H1 (cell line): ENCODE measurements at regions not wholly inside any gene's neighbourhood (a gene's known extent, or its start where the extent isn't known, plus 50 kb on each side); places are given as distances from the start of the nearest gene placed in this dataset.

Source experiments
- CTCF ChIA-PET: fragments of 300-600 bp; sonication (Branson Sonifier 250); formaldehyde crosslinking; loops from one replicate; lab custom pipeline; 2021; ENCODE audit not compliant: partially characterized antibody; lab: Charles Lee
- POLR2A ChIA-PET: fragments of 300-600 bp; sonication (Branson Sonifier 250); formaldehyde crosslinking; loops from one replicate; lab custom pipeline; 2021; ENCODE audit warnings: inconsistent platforms; ENCODE audit not compliant: partially characterized antibody; lab: Charles Lee
- DNase-seq, 2 experiments: peaks; one replicate each; pipeline versions ENCODE4 v3.0.0 to v3.0.0-alpha.2; 2010 to 2022; ENCODE audit warnings: low spot score in 2 of 2, low read depth in 1 of 2, mixed read lengths in 1 of 2
- FAIRE-seq: peaks from 2 replicates; lab custom pipeline; 2011; peaks lifted over from hg19 to GRCh38; lab: Jason Lieb, UNC
- H2AFZ ChIP-seq: 2 replicates; pipeline ENCODE4 v1.8.1; 2012; ENCODE audit warnings: low read length, inconsistent platforms
- H2AK5ac ChIP-seq: 2 replicates; pipeline ENCODE4 v1.6.1; 2013; ENCODE audit warnings: low read depth, low read length
- H2BK120ac ChIP-seq: replicated peaks from 2 replicates; pipeline ENCODE3; 2013; ENCODE audit warnings: low read depth, low read length, inconsistent platforms
- H2BK12ac ChIP-seq: 2 replicates; pipeline ENCODE4 v1.6.1; 2013; ENCODE audit warnings: low read depth, low read length
- H2BK15ac ChIP-seq: 2 replicates; pipeline ENCODE4 v1.6.1; 2013; ENCODE audit warnings: low read length
- H2BK20ac ChIP-seq: 2 replicates; pipeline ENCODE4 v1.6.1; 2013; ENCODE audit warnings: low read length
- H2BK5ac ChIP-seq: 2 replicates; pipeline ENCODE4 v1.6.1; 2013; ENCODE audit warnings: low read depth, low read length
- H3K14ac ChIP-seq: 2 replicates; pipeline ENCODE4 v1.6.1; 2013; ENCODE audit warnings: inconsistent platforms; ENCODE audit not compliant: insufficient read length
- H3K18ac ChIP-seq: 2 replicates; pipeline ENCODE4 v1.6.1; 2013; ENCODE audit warnings: low read length; ENCODE audit errors: extremely low read depth
- H3K23ac ChIP-seq: 2 replicates; pipeline ENCODE4 v1.6.1; 2013; ENCODE audit warnings: inconsistent platforms; ENCODE audit not compliant: insufficient read length
- H3K23me2 ChIP-seq: 2 replicates; pipeline ENCODE4 v1.6.1; 2013; ENCODE audit warnings: low read depth, low read length
- H3K27ac ChIP-seq: 2 replicates; pipeline ENCODE4 v1.6.1; 2011; ENCODE audit warnings: low read depth, low read length, inconsistent platforms
- H3K27me3 ChIP-seq, 4 experiments: replicated peaks in 1 of 4; 1 replicate in 1 of 4; 2 replicates in 3 of 4; pipeline versions ENCODE4 v1.6.1 to v1.8.1; 2011 to 2013; ENCODE audit warnings: low read length in 3 of 4, mild to moderate bottlenecking in 3 of 4, inconsistent platforms in 2 of 4, mixed read lengths in 2 of 4, moderate library complexity in 1 of 4; ENCODE audit not compliant: control insufficient read depth in 3 of 4, insufficient read depth in 3 of 4; ENCODE audit errors: extremely low read depth in 1 of 4
- H3K36me3 ChIP-seq, 4 experiments: 2 replicates each; pipeline versions ENCODE4 v1.6.1 to v1.8.1; 2011 to 2013; ENCODE audit warnings: mild to moderate bottlenecking in 4 of 4, low read length in 3 of 4, moderate library complexity in 2 of 4, control low read depth in 1 of 4, inconsistent platforms in 1 of 4; ENCODE audit not compliant: insufficient read depth in 4 of 4, control insufficient read depth in 2 of 4
- H3K4ac ChIP-seq: replicated peaks from 2 replicates; pipeline ENCODE3; 2013; ENCODE audit warnings: low read length, low read depth, mixed read lengths, inconsistent platforms; ENCODE audit not compliant: insufficient read length
- H3K4me1 ChIP-seq, 4 experiments: replicated peaks in 1 of 4; 1 replicate in 1 of 4; 2 replicates in 3 of 4; pipeline versions ENCODE4 v1.6.1 to v1.8.1; 2011 to 2013; ENCODE audit warnings: low read length in 3 of 4, inconsistent platforms in 2 of 4, mixed read lengths in 1 of 4; ENCODE audit not compliant: insufficient read depth in 4 of 4, control insufficient read depth in 3 of 4
- H3K4me2 ChIP-seq, 2 experiments: 2 replicates each; pipeline versions ENCODE4 v1.6.1 to v1.8.1; 2011 to 2013; ENCODE audit warnings: low read depth in 2 of 2, low read length in 2 of 2, control low read depth in 1 of 2, inconsistent platforms in 1 of 2, mild to moderate bottlenecking in 1 of 2; ENCODE audit not compliant: insufficient read depth in 1 of 2
- H3K4me3 ChIP-seq, 4 experiments: fragments of 200-600, 300-600 bp in 1 of 4; sonication (generic), shearing (Covaris generic), sonication (Bioruptor Twin) in 1 of 4; 2 replicates each; pipeline versions ENCODE4 v1.5.1 to v1.8.1; 2011 to 2016; ENCODE audit warnings: low read length in 4 of 4, low read depth in 3 of 4, control low read depth in 2 of 4, inconsistent platforms in 2 of 4, mild to moderate bottlenecking in 2 of 4, mixed read lengths in 1 of 4, moderate library complexity in 1 of 4; ENCODE audit not compliant: insufficient read depth in 2 of 4; ENCODE audit errors: extremely low read depth in 1 of 4
- H3K56ac ChIP-seq: replicated peaks from 2 replicates; pipeline ENCODE3; 2013; ENCODE audit warnings: low read depth, mild to moderate bottlenecking, mixed read lengths, low read length, inconsistent platforms; ENCODE audit not compliant: insufficient read length
- H3K79me1 ChIP-seq: 2 replicates; pipeline ENCODE4 v1.6.1; 2013; ENCODE audit warnings: low read depth, low read length, control low read depth
- H3K79me2 ChIP-seq, 2 experiments: 2 replicates each; pipeline versions ENCODE4 v1.6.1 to v1.8.1; 2012 to 2013; ENCODE audit warnings: low read length in 2 of 2, mild to moderate bottlenecking in 2 of 2, inconsistent platforms in 1 of 2; ENCODE audit not compliant: insufficient read depth in 2 of 2, control insufficient read depth in 1 of 2
- H3K9ac ChIP-seq, 4 experiments: replicated peaks in 1 of 4; 1 replicate in 1 of 4; 2 replicates in 3 of 4; pipeline versions ENCODE4 v1.6.1 to v1.8.1; 2011 to 2013; ENCODE audit warnings: low read depth in 3 of 4, low read length in 3 of 4, control low read depth in 2 of 4, mild to moderate bottlenecking in 2 of 4, moderate library complexity in 2 of 4, inconsistent platforms in 1 of 4; ENCODE audit errors: extremely low read depth in 1 of 4
- H3K9me3 ChIP-seq, 2 experiments: 2 replicates each; pipeline versions ENCODE4 v1.6.1 to v1.8.1; 2012 to 2013; ENCODE audit warnings: mild to moderate bottlenecking in 2 of 2, moderate library complexity in 2 of 2, control low read depth in 1 of 2, inconsistent platforms in 1 of 2, low read depth in 1 of 2, low read length in 1 of 2, mixed read lengths in 1 of 2; ENCODE audit not compliant: insufficient read depth in 2 of 2
- H4K20me1 ChIP-seq, 2 experiments: replicated peaks in 1 of 2; 2 replicates each; pipeline versions ENCODE3 to v1.8.1; 2011 to 2013; ENCODE audit warnings: inconsistent platforms in 2 of 2, low read length in 2 of 2, mild to moderate bottlenecking in 1 of 2; ENCODE audit not compliant: insufficient read depth in 2 of 2, control insufficient read depth in 1 of 2
- H4K5ac ChIP-seq: 2 replicates; pipeline ENCODE4 v1.6.1; 2013; ENCODE audit warnings: low read length, low read depth, mixed read lengths, inconsistent platforms; ENCODE audit not compliant: insufficient read length
- H4K8ac ChIP-seq: 2 replicates; pipeline ENCODE4 v1.8.0; 2013; ENCODE audit warnings: mild to moderate bottlenecking, moderate library complexity, low read length, inconsistent platforms; ENCODE audit not compliant: insufficient read depth; ENCODE audit errors: extremely low read depth
- H4K91ac ChIP-seq: replicated peaks from 2 replicates; pipeline ENCODE3; 2013; ENCODE audit warnings: low read length, mixed read lengths, inconsistent platforms; ENCODE audit not compliant: insufficient read length
- BACH1 ChIP-seq: IDR thresholded peaks from 2 replicates; pipeline ENCODE4 v1.6.1; 2012; ENCODE audit warnings: low read length, improper control_type of control experiment
- BCL11A ChIP-seq, 2 experiments: IDR thresholded peaks; one replicate each; pipeline ENCODE4 v1.6.1; 2011; ENCODE audit warnings: low read depth in 2 of 2, low read length in 2 of 2, mild to moderate bottlenecking in 2 of 2
- CBX5 ChIP-seq: fragments of 300-800, 300-1000 bp; sonication (generic); IDR thresholded peaks from 2 replicates; pipeline ENCODE4 v1.7.1; 2016; ENCODE audit warnings: antibody characterized with exemption, low read length, low read depth
- CHD2 ChIP-seq: IDR thresholded peaks from 2 replicates; pipeline ENCODE4 v1.6.1; 2012; ENCODE audit warnings: low read length, improper control_type of control experiment
- FOSL1 ChIP-seq: IDR thresholded peaks from 2 replicates; pipeline ENCODE4 v1.6.1; 2011; ENCODE audit warnings: mild to moderate bottlenecking, low read depth, low read length, moderate library complexity; ENCODE audit not compliant: insufficient read depth
- GTF2F1 ChIP-seq: IDR thresholded peaks from 2 replicates; pipeline ENCODE4 v1.6.1; 2012; ENCODE audit warnings: low read depth, low read length, improper control_type of control experiment, borderline replicate concordance
- HDAC6 ChIP-seq: IDR thresholded peaks from one replicate; pipeline ENCODE4 v1.7.1; 2012; ENCODE audit warnings: low read depth, mild to moderate bottlenecking, inconsistent platforms, low read length, moderate library complexity
- JUN ChIP-seq: IDR thresholded peaks from 2 replicates; pipeline ENCODE4 v1.6.1; 2011; ENCODE audit warnings: low read depth, mild to moderate bottlenecking, improper control_type of control experiment, low read length
- JUND ChIP-seq: IDR thresholded peaks from 2 replicates; pipeline ENCODE4 v1.6.1; 2011; ENCODE audit warnings: mild to moderate bottlenecking, improper control_type of control experiment, low read length
- RBBP5 ChIP-seq: IDR thresholded peaks from 2 replicates; pipeline ENCODE4 v1.7.1; 2012; ENCODE audit warnings: low read depth, mild to moderate bottlenecking, inconsistent platforms, low read length, moderate library complexity, borderline replicate concordance
- RFX5 ChIP-seq: IDR thresholded peaks from 2 replicates; pipeline ENCODE4 v1.6.1; 2011; ENCODE audit warnings: low read depth, low read length, improper control_type of control experiment, borderline replicate concordance
- SIRT6 ChIP-seq: IDR thresholded peaks from one replicate; pipeline ENCODE4 v1.7.1; 2012; ENCODE audit warnings: low read length, inconsistent platforms
- TBP ChIP-seq: IDR thresholded peaks from 2 replicates; pipeline ENCODE4 v1.6.1; 2011; ENCODE audit warnings: low read depth, low read length, improper control_type of control experiment
- WGBS, 2 experiments: shearing (Covaris generic) in 1 of 2; methylation state at CpG; one replicate each; pipeline versions ENCODE4 v1.1.6 to v1.1.7; 2013 to 2015; ENCODE audit warnings: low lambda C conversion rate in 2 of 2, mixed read lengths in 2 of 2, inconsistent platforms in 1 of 2, low coverage in 1 of 2, missing lambda C conversion rate in 1 of 2; ENCODE audit not compliant: insufficient replicate concordance in 2 of 2, insufficient coverage in 1 of 2, insufficient read length in 1 of 2; ENCODE audit errors: extremely low coverage in 1 of 2, missing lambda C conversion rate in 1 of 2; 5-methylcytosine and 5-hydroxymethylcytosine counted together
- TF ChIP-seq, protein P1 (sequence below): IDR thresholded peaks from 2 replicates; pipeline ENCODE4 v1.6.1; 2012; ENCODE audit warnings: inconsistent platforms

DNA sequence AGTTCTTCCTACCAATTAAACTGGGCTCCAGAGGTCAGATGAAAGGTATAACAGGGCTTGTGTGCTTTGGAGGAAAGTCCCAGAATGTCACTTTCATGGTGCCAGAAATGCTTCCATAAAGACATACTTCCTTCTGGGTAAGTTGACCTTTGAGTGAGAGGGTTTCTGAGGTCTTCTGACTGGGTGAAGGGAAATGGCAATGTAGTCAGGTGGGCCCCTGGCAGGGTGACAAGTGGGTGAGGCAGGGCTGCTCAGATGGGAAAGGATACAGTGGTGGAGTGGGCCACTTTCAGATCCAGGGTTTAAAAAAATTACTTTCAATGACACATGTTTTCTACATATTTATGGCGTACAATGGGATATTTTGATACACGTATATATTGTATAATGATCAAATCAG, 136.5 kb upstream of the PITX1 start:
- Histone ChIP-seq H4K8ac (no peak overlapping the region), H3K14ac (no peak overlapping the region), H3K36me3 (no peaks in the 10 kb centered on the region), H3K4me3 (no peak overlapping the region), H3K4me1 (no peaks in the 10 kb centered on the region), H2BK120ac (no peak overlapping the region), H4K20me1 (no peaks in the 10 kb centered on the region), H3K9ac (no peak overlapping the region), H3K23ac (no peak overlapping the region), H3K4ac (no peak overlapping the region), H2BK15ac (no peak overlapping the region), H3K23me2 (no peaks in the 10 kb centered on the region), H3K56ac (no peak overlapping the region), H2BK5ac (no peak overlapping the region), H3K9me3 (no peaks in the 10 kb centered on the region), H3K18ac (no peak overlapping the region), H4K5ac (no peak overlapping the region), H2BK20ac (no peak overlapping the region), H3K79me2 (no peaks in the 10 kb centered on the region), H4K91ac (no peak overlapping the region), H2AK5ac (no peak overlapping the region), H3K79me1 (no peaks in the 10 kb centered on the region), H3K4me2 (no peak overlapping the region), H3K27me3 (no peaks in the 10 kb centered on the region; a peak in 4 of 7 replicates), H2AFZ (no peak overlapping the region), H2BK12ac (no peak overlapping the region), H3K27ac (no peak overlapping the region)
- ChIA-PET CTCF (interaction anchor here (0.9 kb wide), 1 partner anchor 133 kb away, joined by 3 read pairs; no protein-coding TSS in a partner anchor), POLR2A (no interaction called here)
- no peak for FAIRE-seq
- WGBS, 2 experiments: 87% methylated on average over 2 of the region's 2 CpGs; no CpG with 5 or more reads in 1 of the 2 experiments
- no peak for DNase-seq
- TF ChIP-seq HDAC6: no peak
- no peak for TF ChIP-seq BCL11A (IDR thresholded peaks at IDR 0.05; ENCODE audit: low read depth in 2 of 2, low read length in 2 of 2)
- no peak for TF ChIP-seq FOSL1
- no peak for TF ChIP-seq SIRT6
- no peak for TF ChIP-seq RFX5
- TF ChIP-seq CHD2: no peak
- no peak for TF ChIP-seq TBP
- no peak for TF ChIP-seq JUN
- no peak for TF ChIP-seq GTF2F1
- TF ChIP-seq RBBP5: no peak
- no peak for TF ChIP-seq CBX5
- no peak for TF ChIP-seq BACH1
- TF ChIP-seq, protein P1, sequence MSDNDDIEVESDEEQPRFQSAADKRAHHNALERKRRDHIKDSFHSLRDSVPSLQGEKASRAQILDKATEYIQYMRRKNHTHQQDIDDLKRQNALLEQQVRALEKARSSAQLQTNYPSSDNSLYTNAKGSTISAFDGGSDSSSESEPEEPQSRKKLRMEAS: no peak
- no peak for TF ChIP-seq JUND
